GM19372 (cell line): ENCODE measurements at regions not wholly inside any gene's neighbourhood (a gene's known extent, or its start where the extent isn't known, plus 50 kb on each side); places are given as distances from the start of the nearest gene placed in this dataset.
"Not testable (repeated sequence)": the region's sequence is repeated elsewhere in the genome, so short reads cannot be mapped to it uniquely, and the experiment has no call there.

Source experiments
- ATAC-seq: cut with Tn5 transposase; IDR thresholded peaks from one replicate; pipeline ENCODE4 v1.9.1; 2021; ENCODE audit warnings: mild to moderate bottlenecking, low read depth, moderate library complexity; ENCODE audit not compliant: unreplicated experiment

DNA sequence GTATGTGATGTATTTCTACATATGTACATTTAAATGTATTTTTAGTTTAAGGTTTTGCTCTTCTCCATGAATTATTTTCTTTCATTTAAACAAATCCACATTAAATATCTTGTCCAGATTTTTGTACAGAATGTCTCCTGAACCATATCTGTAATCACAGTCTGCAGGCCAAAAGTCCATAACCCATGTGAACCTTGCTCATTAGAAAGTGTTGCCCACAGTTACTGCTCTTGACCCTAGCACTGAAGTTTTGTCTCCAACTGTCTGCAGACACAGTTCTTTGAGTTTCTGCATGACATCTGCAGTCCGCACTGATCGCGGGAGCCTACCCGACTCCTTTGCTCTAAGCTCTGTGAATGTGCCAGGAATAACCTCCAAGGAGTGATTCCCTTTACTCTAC is 626.2 kb upstream of the SLC10A2 start:
- no peak for ATAC-seq

- ATAC-seq, result no peak
These were observed 610.1 kb upstream of the SLC10A2 start for GRCh38 chr13:103676329-103676728.

- ATAC-seq, result no peak
These were observed 605.3 kb upstream of the SLC10A2 start for GRCh38 chr13:103671547-103671946.

DNA sequence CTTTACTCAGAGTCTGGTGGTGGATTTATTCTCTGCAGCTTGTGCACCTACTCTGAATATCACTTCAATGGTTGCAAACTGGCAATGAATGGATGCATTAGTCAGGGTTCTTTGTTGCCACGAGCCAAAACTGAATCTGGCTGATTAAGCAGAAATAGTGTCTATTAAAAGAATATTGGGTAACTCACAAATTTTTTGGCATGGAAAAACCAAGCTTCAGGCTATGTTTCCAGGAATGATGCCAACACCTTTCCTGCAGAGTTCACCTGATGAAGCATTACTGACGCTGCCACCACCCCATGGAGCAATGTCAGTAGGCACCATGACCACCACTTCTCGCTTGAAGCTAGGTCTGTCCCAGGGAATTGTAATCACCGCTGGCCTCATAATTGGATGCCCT is 597.8 kb upstream of the SLC10A2 start:
- ATAC-seq, result no peak

DNA sequence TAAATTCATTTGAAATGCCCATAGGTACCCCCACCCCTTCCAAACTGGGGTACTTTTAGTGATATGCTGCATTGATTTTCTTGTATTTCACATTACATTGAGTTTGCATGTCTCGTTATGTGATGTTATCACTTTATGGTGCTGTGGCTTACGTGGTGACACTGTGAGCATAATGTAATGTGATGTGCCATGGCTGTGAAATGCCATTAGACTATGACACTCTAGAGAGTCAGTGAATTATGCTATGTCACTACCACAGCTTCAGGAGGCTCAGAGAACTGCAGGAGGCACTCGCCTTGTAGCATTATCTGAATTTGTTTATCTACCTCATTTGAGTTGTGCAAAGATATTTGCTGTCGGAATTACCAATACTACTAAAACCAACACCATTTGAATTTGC is 590.1 kb upstream of the SLC10A2 start:
- ATAC-seq, result no peak

DNA sequence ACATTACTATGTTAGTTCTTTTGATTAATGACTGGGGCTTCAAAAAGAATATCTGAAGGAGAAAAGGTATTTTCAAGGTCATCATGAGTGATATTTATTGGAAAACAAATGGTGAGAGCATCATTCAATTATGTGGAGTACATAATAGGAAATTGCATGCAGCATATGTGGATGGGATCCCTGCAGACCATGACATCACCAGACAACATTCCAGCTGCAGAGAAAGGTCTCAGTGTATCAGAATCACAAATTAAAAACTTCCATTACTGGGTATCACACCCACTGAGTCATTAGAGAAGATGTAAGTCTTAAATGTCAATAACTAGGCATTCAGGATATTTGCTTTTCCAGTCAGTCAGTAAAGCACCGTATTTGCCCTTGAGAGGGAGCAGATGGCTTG is 574.4 kb upstream of the SLC10A2 start:
- ATAC-seq, result no peak

GRCh38 chr13:103639326-103639725 is 573.1 kb upstream of the SLC10A2 start:
- no peak for ATAC-seq

- ATAC-seq, result no peak
These were observed 572.5 kb upstream of the SLC10A2 start for GRCh38 chr13:103638706-103639105.

GRCh38 chr13:103634066-103634465 is 567.8 kb upstream of the SLC10A2 start:
- ATAC-seq, result no peak

GRCh38 chr13:103625194-103625593 is 559.0 kb upstream of the SLC10A2 start:
- ATAC-seq, result no peak

DNA sequence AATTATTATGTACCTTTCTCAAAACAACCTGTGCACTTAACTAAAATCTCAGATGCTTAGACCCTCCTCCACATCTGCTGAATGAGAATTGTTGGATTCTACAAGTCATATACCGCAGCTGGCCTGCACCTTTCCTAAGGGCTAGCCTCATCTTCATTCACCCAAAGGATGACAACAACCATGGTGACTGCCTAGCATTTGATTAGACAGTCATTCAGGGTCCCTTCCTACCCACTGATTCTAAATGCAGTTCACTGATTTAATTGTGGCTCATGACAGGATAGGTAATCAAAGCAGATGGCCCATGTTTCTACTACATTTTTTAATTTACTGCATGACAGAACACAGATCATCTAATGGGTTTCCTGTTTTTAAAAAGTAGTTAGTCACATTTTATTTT is 551.9 kb upstream of the SLC10A2 start:
- ATAC-seq, result no peak

GRCh38 chr13:103615771-103616170 is 549.6 kb upstream of the SLC10A2 start:
- no peak for ATAC-seq

DNA sequence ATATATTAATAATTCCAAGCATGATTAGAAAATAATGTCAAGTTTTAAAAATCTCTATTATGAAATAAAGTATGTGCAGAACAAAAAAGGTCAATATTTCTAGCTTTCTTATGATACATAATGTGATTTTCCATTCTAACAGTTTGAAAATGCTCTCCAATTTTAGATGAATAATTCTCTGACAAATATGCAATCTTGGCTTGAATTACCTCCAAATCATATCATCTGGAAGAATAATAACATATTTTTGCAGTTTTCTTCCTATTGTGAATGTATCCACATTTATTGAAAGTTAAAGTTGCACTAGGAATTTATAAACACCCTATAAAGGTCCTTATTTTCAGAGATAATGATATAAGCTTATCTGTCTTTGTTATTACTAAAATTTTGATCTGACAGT is 548.5 kb upstream of the SLC10A2 start:
- ATAC-seq, result no peak

- ATAC-seq, result no peak
These were observed 541.8 kb upstream of the SLC10A2 start for GRCh38 chr13:103607995-103608394.

- ATAC-seq, result no peak
These were observed 539.5 kb upstream of the SLC10A2 start for GRCh38 chr13:103605546-103606326.

DNA sequence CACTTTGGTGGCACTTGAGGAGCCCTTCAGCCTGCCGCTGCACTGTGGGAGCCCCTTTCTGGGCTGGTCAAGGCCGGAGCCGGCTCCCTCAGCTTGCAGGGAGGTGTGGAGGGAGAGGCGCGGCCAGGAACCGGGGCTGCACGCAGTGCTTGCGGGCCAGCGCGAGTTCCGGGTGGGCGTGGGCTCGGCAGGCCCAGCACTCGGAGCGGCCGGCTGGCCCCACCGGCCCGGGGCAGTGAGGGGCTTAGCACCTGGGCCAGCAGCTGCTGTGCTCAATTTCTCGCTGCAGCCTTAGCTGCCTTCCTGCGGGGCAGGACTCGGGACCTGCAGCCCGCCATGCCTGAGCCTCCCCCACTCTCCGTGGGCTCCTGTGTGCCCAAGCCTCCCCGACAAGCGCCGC is 533.7 kb upstream of the SLC10A2 start:
- not testable (repeated sequence) for ATAC-seq

DNA sequence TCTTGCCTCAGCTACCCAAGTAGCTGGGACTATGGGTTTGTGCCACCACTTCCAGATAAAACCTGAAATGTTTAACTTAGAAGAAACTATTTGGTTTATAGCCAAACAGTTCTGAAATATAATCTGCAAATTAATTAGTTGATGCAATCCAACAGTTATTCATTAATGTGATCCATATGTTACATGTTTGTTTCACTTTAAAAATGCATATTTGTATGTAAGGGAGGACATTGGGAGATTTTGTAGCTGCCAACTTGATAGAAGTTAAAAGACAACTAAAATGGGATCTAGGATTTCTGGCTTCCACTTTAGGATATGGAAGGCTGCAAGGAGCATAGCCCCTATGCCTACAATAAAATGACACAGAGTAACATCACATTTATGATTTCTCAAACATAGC is 532.5 kb upstream of the SLC10A2 start:
- no peak for ATAC-seq

GRCh38 chr13:103573446-103573845 is 507.2 kb upstream of the SLC10A2 start:
- no peak for ATAC-seq

GRCh38 chr13:103568314-103568713 is 502.1 kb upstream of the SLC10A2 start:
- ATAC-seq, result no peak

- no peak for ATAC-seq
These were observed 491.7 kb upstream of the SLC10A2 start for GRCh38 chr13:103557878-103558277.

DNA sequence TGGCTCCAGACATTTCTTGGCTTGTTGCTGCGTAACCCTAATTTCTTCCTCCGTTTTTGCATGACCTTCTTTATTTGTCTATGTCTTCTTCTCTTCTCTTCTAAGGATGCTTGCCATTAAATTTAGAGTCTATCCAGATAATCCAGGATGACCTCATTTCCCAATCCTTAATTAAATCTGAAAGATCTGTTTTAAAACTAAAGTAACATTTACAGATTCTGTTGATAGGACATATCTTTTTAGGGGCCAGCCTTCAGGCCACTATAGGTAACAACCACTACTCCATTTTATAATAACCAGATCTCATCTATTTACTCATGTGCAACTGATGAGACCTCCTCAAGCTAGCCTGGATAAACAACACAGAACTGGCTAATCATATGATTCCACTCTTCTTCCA is 490.5 kb upstream of the SLC10A2 start:
- no peak for ATAC-seq

GRCh38 chr13:103547914-103548313 is 481.7 kb upstream of the SLC10A2 start:
- ATAC-seq, result no peak

DNA sequence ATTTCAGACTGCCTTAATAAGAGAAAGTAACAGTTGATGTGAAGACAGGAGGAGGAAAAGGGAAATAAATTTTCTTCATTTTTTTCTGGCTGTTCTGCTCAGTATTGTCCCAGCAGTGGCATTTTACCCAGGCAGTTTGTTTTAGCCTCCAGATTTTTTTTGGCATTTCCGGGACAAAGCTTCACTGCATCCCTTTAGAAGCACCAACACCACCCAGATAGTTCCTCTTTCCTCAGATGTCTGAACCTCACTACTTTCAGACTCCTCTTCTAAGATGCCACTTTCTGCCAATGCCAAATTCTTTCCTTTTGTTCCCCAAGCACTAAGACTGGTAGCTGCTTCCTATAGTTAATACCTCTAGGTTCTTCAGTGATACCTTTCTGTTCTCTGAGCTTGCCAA is 480.1 kb upstream of the SLC10A2 start:
- ATAC-seq, result no peak
